ENCODE measurements at regions not wholly inside any gene's neighbourhood (a gene's known extent, or its start where the extent isn't known, plus 50 kb on each side); places are given as distances from the start of the nearest gene placed in this dataset.
A peak's percentile ranks its signal among the peaks of the same experiment; 100 is the strongest.

- Mint-ChIP-seq H3K36me3 (no peaks in the 10 kb centered on the region), H3K4me1 (no peaks in the 10 kb centered on the region), H3K9me3 (no peaks in the 10 kb centered on the region), H3K27ac (no peak overlapping the region), H3K27me3 (peaks cover 4% of the 10 kb centered on the region), H3K4me3 (no peak overlapping the region)
- DNase-seq = no peak
- CTCF ChIA-PET = interaction anchor here (1.4 kb wide), 1 partner anchor 10 kb away, joined by 3 read pairs; no protein-coding TSS in a partner anchor
Measured at GRCh38 chr10:25076506-25077177, 60.2 kb downstream of the THNSL1 start.

- no peaks in the 10 kb centered on the region for H3K36me3 Mint-ChIP-seq
- DNase-seq = no peak
- H3K4me3 Mint-ChIP-seq = no peak overlapping the region
- CTCF ChIA-PET = interaction anchor here (1.0 kb wide), 1 partner anchor 461 kb away, joined by 3 read pairs; no protein-coding TSS in a partner anchor
- no peak overlapping the region for H3K27ac Mint-ChIP-seq
- no peaks in the 10 kb centered on the region for H3K4me1 Mint-ChIP-seq
- H3K27me3 Mint-ChIP-seq = peaks cover 8% of the 10 kb centered on the region
- no peaks in the 10 kb centered on the region for H3K9me3 Mint-ChIP-seq
Measured at GRCh38 chr10:25078658-25079431, 62.4 kb downstream of the THNSL1 start.

GRCh38 chr10:25080880-25081581, 64.6 kb downstream of the THNSL1 start:
- no peak overlapping the region for H3K27ac Mint-ChIP-seq
- H3K27me3 Mint-ChIP-seq = peaks cover 8% of the 10 kb centered on the region
- H3K9me3 Mint-ChIP-seq = no peaks in the 10 kb centered on the region
- H3K4me3 Mint-ChIP-seq = no peak overlapping the region
- peak; percentile 70 for DNase-seq
- H3K4me1 Mint-ChIP-seq = no peaks in the 10 kb centered on the region
- H3K36me3 Mint-ChIP-seq = no peaks in the 10 kb centered on the region
- CTCF ChIA-PET = interaction anchor here (0.7 to 2.0 kb wide), 16 partner anchors 13 to 561 kb away, joined by 3 to 10 read pairs (median 3); no protein-coding TSS in a partner anchor

- Mint-ChIP-seq H3K4me3 (no peak overlapping the region), H3K27ac (no peak overlapping the region), H3K9me3 (no peaks in the 10 kb centered on the region), H3K27me3 (peaks cover 6% of the 10 kb centered on the region), H3K4me1 (no peaks in the 10 kb centered on the region), H3K36me3 (no peaks in the 10 kb centered on the region)
- CTCF ChIA-PET = interaction anchor here (1.1 to 2.0 kb wide), 3 partner anchors 59 to 465 kb away, joined by 3 to 8 read pairs (median 4); no protein-coding TSS in a partner anchor
- DNase-seq = no peak
Measured at GRCh38 chr10:25082276-25083204, 66.1 kb downstream of the THNSL1 start.

- CTCF ChIA-PET = interaction anchor here (1.9 kb wide), 1 partner anchor 94 kb away, joined by 4 read pairs; no protein-coding TSS in a partner anchor
- no peaks in the 10 kb centered on the region for H3K36me3 Mint-ChIP-seq
- H3K27me3 Mint-ChIP-seq = peaks cover 4% of the 10 kb centered on the region
- no peak for DNase-seq
- no peak overlapping the region for H3K27ac Mint-ChIP-seq
- no peaks in the 10 kb centered on the region for H3K4me1 Mint-ChIP-seq
- no peak overlapping the region for H3K4me3 Mint-ChIP-seq
- no peaks in the 10 kb centered on the region for H3K9me3 Mint-ChIP-seq
Measured at GRCh38 chr10:25083546-25084111, 67.2 kb downstream of the THNSL1 start.

GRCh38 chr10:25084447-25084846, 68.0 kb downstream of the THNSL1 start:
- H3K4me3 Mint-ChIP-seq = no peak overlapping the region
- H3K9me3 Mint-ChIP-seq = no peaks in the 10 kb centered on the region
- no peaks in the 10 kb centered on the region for H3K4me1 Mint-ChIP-seq
- no peaks in the 10 kb centered on the region for H3K36me3 Mint-ChIP-seq
- no peak overlapping the region for H3K27ac Mint-ChIP-seq
- CTCF ChIA-PET = interaction anchor here (0.6 kb wide), 1 partner anchor 1092 kb away, joined by 3 read pairs; no protein-coding TSS in a partner anchor
- no peak for DNase-seq
- peaks cover 4% of the 10 kb centered on the region for H3K27me3 Mint-ChIP-seq

GRCh38 chr10:25094590-25094989, 78.2 kb downstream of the THNSL1 start:
- Mint-ChIP-seq H3K4me3 (no peak overlapping the region), H3K4me1 (no peaks in the 10 kb centered on the region), H3K9me3 (peaks cover 11% of the 10 kb centered on the region), H3K36me3 (no peaks in the 10 kb centered on the region), H3K27ac (no peak overlapping the region), H3K27me3 (no peaks in the 10 kb centered on the region)
- DNase-seq = no peak
- CTCF ChIA-PET = no interaction called here

- no peaks in the 10 kb centered on the region for H3K36me3 Mint-ChIP-seq
- H3K27ac Mint-ChIP-seq = no peak overlapping the region
- peaks cover 11% of the 10 kb centered on the region for H3K9me3 Mint-ChIP-seq
- H3K4me3 Mint-ChIP-seq = no peak overlapping the region
- CTCF ChIA-PET = interaction anchor here (0.7 to 1.5 kb wide), 2 partner anchors 15 to 480 kb away, joined by 3 read pairs; no protein-coding TSS in a partner anchor
- DNase-seq = no peak
- H3K27me3 Mint-ChIP-seq = peaks cover 5% of the 10 kb centered on the region
- no peaks in the 10 kb centered on the region for H3K4me1 Mint-ChIP-seq
Measured at GRCh38 chr10:25097669-25098411, 77.0 kb upstream of the GPR158 start.

- Mint-ChIP-seq H3K27ac (no peak overlapping the region), H3K27me3 (peaks cover 5% of the 10 kb centered on the region), H3K36me3 (no peaks in the 10 kb centered on the region), H3K4me3 (no peak overlapping the region), H3K9me3 (no peaks in the 10 kb centered on the region), H3K4me1 (no peaks in the 10 kb centered on the region)
- no peak for DNase-seq
- CTCF ChIA-PET = interaction anchor here (1.2 kb wide), 1 partner anchor 20 kb away, joined by 3 read pairs; no protein-coding TSS in a partner anchor
Measured at GRCh38 chr10:25100141-25100540, 74.7 kb upstream of the GPR158 start.

GRCh38 chr10:25101461-25102146, 73.2 kb upstream of the GPR158 start:
- no peak overlapping the region for H3K4me3 Mint-ChIP-seq
- H3K36me3 Mint-ChIP-seq = no peaks in the 10 kb centered on the region
- no peaks in the 10 kb centered on the region for H3K9me3 Mint-ChIP-seq
- H3K27me3 Mint-ChIP-seq = peaks cover 6% of the 10 kb centered on the region
- no peaks in the 10 kb centered on the region for H3K4me1 Mint-ChIP-seq
- CTCF ChIA-PET = interaction anchor here (1.8 kb wide), 1 partner anchor 11 kb away, joined by 4 read pairs; no protein-coding TSS in a partner anchor
- no peak for DNase-seq
- H3K27ac Mint-ChIP-seq = no peak overlapping the region

GRCh38 chr10:25102147-25102822, 72.5 kb upstream of the GPR158 start:
- H3K9me3 Mint-ChIP-seq = no peaks in the 10 kb centered on the region
- H3K4me1 Mint-ChIP-seq = no peaks in the 10 kb centered on the region
- no peaks in the 10 kb centered on the region for H3K36me3 Mint-ChIP-seq
- no peak for DNase-seq
- H3K27me3 Mint-ChIP-seq = peaks cover 10% of the 10 kb centered on the region
- CTCF ChIA-PET = interaction anchor here (1.8 kb wide), 1 partner anchor 11 kb away, joined by 4 read pairs; no protein-coding TSS in a partner anchor
- H3K27ac Mint-ChIP-seq = no peak overlapping the region
- no peak overlapping the region for H3K4me3 Mint-ChIP-seq

- Mint-ChIP-seq H3K4me3 (no peak overlapping the region), H3K27me3 (peaks cover 10% of the 10 kb centered on the region), H3K4me1 (no peaks in the 10 kb centered on the region), H3K27ac (no peak overlapping the region), H3K9me3 (no peaks in the 10 kb centered on the region), H3K36me3 (no peaks in the 10 kb centered on the region)
- CTCF ChIA-PET = no interaction called here
- DNase-seq = no peak
Measured at GRCh38 chr10:25103703-25104102, 71.1 kb upstream of the GPR158 start.

All from activated naive CD4-positive, alpha-beta T cell treated with anti-CD3 and anti-CD28 coated beads, Interleukin-2, amount 10 ng/mL, durations not matched to agents 7 days and 5 days (primary cell).